GM18499 (cell line): ENCODE measurements at regions not wholly inside any gene's neighbourhood (a gene's known extent, or its start where the extent isn't known, plus 50 kb on each side); places are given as distances from the start of the nearest gene placed in this dataset.

Source experiments
- ATAC-seq: cut with Tn5 transposase; IDR thresholded peaks from one replicate; pipeline ENCODE4 v1.9.1; 2021; ENCODE audit warnings: moderate number of reproducible peaks; ENCODE audit not compliant: insufficient read depth, unreplicated experiment

GRCh38 chr6:90860822-90861601 is 274.1 kb upstream of the MAP3K7 start:
- no peak for ATAC-seq

DNA sequence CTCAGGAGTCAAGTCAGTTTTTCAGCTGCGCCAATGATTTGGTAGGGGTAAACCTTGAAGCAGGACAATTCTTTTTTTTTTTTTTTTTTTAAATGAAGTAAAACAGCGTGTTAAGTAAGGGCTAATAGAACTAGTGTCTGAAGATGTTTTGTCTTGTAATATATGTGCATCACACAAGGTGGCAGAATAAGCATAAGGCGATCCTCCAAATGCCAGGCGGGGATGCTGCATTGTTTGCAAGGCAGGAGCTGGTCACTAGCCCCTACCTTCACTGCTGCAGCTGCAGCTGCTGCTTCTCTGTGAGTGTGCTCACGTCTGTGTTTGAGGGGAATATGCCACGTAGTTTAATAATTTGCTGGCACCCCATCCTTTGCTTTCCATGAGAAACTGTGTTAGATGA is 272.7 kb upstream of the MAP3K7 start:
- no peak for ATAC-seq

GRCh38 chr6:90859056-90859455 is 272.2 kb upstream of the MAP3K7 start:
- ATAC-seq: no peak

- ATAC-seq: no peak
These were observed 262.8 kb upstream of the MAP3K7 start for GRCh38 chr6:90849686-90850085.

DNA sequence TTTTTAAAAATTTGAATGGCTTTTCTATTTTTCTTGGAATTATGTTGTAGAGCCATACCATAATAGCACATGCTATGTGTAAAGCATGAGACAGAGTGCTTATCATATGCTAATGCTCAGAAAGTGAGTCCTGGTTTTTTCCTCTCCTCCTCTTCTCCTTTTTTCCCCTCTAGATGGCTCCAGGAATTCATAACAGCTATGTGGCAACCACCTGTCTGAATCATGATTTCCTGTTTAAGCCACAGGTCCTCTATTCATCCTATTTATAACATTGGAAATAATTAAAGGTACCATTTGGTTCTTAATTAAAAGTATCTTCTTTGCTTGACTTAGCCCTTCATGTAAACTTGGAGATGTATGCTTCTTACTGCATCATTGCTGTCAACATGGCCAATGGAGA is 260.0 kb upstream of the MAP3K7 start:
- no peak for ATAC-seq

DNA sequence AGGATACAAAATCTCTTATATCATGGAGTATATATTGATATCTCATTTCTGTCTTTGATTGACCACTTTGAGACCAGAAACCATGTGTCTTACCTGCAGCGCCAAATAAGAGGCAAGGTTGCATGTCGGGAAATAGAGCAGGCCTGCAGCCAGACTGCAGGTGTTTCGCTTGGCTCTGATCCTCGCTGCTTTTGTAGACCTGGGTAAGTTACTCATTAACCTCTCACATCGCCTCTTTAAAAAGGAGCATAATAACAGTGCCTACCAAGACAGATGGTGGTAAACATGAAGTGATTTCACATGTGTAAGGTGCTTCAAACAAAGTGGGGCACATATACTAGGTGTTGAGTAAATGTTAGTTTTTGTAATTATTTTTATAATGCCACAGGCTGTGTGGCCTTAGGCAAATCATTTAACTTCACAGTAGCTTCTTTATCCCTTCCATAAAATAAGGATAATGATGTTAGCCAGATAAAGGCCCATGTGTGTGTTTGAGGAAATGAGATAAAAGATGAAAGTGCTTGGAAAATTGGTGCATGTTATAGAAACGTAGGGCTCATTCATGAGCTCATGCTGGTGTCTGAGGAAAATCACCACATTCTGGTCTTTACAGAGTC is 248.8 kb upstream of the MAP3K7 start:
- no peak for ATAC-seq

- ATAC-seq: no peak
These were observed 242.4 kb upstream of the MAP3K7 start for GRCh38 chr6:90829311-90829710.

DNA sequence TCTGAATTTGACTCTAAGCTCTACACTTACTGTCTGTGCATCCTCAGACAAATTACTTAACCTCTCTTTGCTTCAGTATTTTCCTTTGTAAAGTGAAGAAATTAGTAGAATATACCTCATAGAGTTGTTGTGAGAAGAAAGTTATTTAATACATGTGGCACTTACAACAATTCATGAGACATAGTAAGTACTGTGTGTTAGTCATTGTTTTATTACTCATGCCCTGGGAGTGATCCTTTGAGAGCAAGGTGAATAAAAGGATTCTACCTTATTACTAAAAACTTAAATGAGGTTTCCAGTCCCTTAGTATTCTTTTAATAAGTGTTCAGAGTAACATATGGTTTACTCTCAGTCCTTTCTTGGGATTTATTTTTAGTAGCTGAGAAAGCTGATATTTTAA is 233.6 kb upstream of the MAP3K7 start:
- ATAC-seq: no peak

- no peak for ATAC-seq
These were observed 232.6 kb upstream of the MAP3K7 start for GRCh38 chr6:90819483-90819882.

DNA sequence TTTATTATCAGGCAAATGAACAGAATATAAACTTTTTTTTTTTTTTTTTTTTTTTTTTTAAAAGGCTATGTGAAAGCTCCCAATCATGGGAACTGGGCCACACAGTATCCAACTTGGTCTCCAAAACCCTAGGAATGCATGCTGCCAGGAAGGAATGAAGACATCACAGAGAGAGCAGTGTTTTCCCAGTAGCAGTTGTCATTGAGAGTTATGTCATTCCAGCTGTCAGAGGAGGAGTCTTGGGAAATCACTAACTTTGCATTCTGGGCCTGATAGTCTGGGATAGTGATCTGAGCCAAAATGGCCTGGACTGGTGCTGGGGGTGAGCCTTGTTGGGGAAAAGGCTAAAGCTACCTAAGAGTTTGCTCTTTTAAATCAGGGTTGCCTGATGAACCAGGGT is 231.3 kb upstream of the MAP3K7 start:
- no peak for ATAC-seq

- no peak for ATAC-seq
These were observed 229.9 kb upstream of the MAP3K7 start for GRCh38 chr6:90816764-90817163.

DNA sequence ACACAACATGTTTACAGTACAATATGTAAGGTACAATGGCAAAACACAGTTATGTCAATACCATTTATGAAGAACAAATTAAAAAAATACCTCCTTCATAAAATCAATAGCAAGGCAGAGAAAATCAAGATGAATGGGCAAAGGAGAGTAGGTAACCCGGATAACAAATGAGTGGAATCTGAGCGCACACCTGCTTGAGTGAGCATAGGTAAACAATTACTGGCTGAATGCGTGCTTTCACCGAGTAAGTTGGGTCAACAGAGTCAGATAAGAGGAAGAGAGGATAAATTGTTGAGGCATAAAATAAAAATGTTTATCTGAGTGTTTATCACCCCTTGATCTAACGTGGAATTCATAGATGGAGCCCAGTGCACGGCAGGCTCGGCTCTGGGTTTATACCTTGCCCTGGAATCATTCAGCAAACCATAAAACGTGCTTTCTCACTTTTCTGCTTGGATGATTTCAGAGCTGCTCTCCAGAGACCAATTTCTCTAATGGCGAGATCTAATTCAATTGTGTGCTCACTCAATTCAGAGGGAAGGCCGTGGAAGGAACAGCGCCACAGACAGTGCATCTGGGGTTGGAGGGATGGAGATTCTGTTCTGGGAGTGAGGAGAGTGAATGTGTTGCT is 224.8 kb upstream of the MAP3K7 start:
- ATAC-seq: no peak

- no peak for ATAC-seq
These were observed 222.2 kb upstream of the MAP3K7 start for GRCh38 chr6:90809035-90809434.

- no peak for ATAC-seq
These were observed 221.2 kb upstream of the MAP3K7 start for GRCh38 chr6:90807791-90808701.

DNA sequence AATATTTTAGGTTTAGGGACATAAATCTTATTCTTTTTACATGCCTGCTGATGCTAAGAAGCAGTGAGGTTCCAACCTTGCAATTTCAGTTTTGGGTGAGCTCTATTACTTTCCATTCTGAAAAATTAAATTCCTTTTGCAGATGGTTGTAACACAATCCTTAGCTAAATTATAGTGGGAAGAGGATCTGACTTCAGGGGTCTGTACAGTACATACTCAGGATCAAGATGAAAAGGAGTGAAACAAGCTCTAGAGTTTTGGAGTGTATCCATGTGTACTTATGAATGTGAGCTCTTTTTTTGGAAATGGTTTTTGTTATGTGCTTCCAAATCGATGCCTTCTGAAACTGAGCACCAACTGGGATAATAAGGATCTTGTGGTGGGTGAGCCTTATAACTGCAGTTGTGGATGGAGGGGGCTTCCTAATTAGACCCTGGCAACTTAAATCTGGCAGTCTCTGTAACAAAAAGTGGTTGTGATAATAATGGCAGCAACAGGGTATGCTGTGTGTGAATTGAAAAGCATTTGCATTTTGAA is 218.8 kb upstream of the MAP3K7 start:
- no peak for ATAC-seq

- ATAC-seq: no peak
These were observed 217.1 kb upstream of the MAP3K7 start for GRCh38 chr6:90803956-90804355.

DNA sequence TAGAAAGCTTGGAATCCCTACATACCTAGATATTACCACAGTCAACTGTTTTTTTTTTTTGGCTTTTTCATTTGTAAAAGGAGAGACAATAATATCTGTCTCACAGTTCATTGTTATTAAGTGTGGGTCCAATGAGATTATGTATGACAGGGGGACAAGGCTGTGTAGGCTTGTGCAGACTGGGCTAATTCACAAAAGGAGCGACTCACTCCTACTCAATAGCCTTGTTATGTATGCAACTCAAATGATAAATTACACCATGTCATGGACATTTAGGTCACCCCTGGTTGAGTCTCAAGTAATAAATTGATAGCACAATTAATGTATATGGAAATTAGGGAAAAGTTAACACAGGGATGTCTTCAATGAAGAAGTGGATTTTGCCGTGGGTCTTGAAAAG is 208.2 kb upstream of the MAP3K7 start:
- ATAC-seq: no peak

- no peak for ATAC-seq
These were observed 206.9 kb upstream of the MAP3K7 start for GRCh38 chr6:90793771-90794170.

DNA sequence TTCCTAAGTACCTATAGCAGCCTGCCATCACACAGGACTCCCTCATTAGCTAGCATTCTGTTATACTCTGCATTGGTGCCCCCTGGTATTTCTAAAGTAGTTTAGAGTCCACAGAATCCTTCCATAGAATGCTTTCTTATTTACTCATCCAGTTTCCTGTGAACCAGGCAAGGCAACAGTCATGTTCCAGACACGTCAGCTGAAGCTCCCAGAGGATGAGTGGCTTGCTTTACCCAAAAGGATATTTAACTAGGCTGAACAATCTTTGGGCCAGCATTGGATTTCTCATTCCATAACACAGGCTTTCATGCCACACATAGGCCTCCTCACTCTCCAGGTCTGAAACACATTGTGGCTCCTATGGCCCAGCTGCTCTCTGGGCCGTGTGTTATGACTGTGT is 203.8 kb upstream of the MAP3K7 start:
- ATAC-seq: no peak

DNA sequence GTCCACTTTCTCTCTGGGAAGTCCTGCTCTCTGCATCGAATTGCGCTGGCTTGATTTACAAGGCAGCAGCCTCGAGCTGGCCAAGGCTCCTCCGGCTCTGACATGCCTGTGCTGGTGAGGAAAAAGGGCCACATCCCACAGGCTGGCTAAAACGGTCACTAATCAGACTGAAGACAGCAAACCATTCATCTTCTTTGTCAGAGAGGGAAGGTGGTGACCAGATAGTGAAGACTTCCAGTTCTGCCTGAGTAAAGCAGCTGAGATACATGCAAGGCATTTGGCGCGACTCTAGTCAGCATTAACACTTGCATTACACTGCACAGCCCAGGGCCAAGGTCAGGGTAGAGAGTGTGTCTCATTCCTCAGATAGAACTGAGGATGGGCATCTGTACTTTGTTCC is 203.2 kb upstream of the MAP3K7 start:
- ATAC-seq: no peak
